HUES48 (cell line): ENCODE measurements at regions not wholly inside any gene's neighbourhood (a gene's known extent, or its start where the extent isn't known, plus 50 kb on each side); places are given as distances from the start of the nearest gene placed in this dataset.
"Not testable (repeated sequence)": the region's sequence is repeated elsewhere in the genome, so short reads cannot be mapped to it uniquely, and the experiment has no call there.

Experiments used
- H3K27ac ChIP-seq: one replicate; pipeline ENCODE4 v1.7.0; 2013; ENCODE audit warnings: low read depth, low read length, inconsistent platforms
- H3K27me3 ChIP-seq: 2 replicates; pipeline ENCODE4 v1.6.1; 2013; ENCODE audit warnings: mild to moderate bottlenecking, low read length; ENCODE audit not compliant: control insufficient read depth, insufficient read depth
- H3K36me3 ChIP-seq: 2 replicates; pipeline ENCODE4 v1.6.1; 2013; ENCODE audit warnings: low read length; ENCODE audit not compliant: control insufficient read depth, insufficient read depth
- H3K4me1 ChIP-seq: 2 replicates; pipeline ENCODE4 v1.6.1; 2013; ENCODE audit warnings: mild to moderate bottlenecking, low read length; ENCODE audit not compliant: control insufficient read depth, insufficient read depth
- H3K4me3 ChIP-seq: 2 replicates; pipeline ENCODE4 v1.5.1; 2013; ENCODE audit warnings: mild to moderate bottlenecking, low read depth, low read length
- H3K9ac ChIP-seq: 2 replicates; pipeline ENCODE4 v1.6.1; 2013; ENCODE audit warnings: mild to moderate bottlenecking, low read depth, low read length, moderate library complexity
- H3K9me3 ChIP-seq: 2 replicates; pipeline ENCODE4 v1.6.1; 2013; ENCODE audit warnings: low read length; ENCODE audit not compliant: control insufficient read depth, insufficient read depth

DNA sequence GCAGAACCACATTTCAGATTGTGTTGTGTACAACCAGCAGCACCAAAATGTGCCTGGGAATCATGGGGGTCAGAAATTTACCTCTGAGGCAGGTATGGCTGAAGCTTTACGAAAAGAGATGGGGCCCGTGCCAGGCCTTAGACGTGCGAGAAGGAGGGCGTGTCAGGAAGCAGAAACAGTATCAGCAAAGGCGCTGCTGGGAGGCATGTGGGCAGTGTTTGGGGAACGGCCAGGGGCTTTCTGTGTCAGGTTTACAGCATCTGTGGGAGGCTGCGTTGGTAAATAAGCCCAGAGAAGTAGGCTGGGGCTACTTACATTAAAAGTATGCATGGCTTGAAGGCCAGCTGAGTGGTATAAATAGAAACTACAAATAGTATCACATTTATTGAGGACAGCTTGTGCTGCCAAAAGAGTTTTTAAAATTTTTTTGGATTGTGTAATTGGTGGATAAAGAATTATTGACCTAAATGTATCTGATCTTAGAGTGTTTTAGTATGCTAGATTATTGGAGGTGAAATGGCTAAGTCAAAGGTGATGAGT lies 120.5 kb upstream of the SIMC1 start:
- not testable (repeated sequence) for H3K9ac ChIP-seq, H3K36me3 ChIP-seq, H3K27me3 ChIP-seq, H3K4me1 ChIP-seq, H3K4me3 ChIP-seq, H3K9me3 ChIP-seq, H3K27ac ChIP-seq

DNA sequence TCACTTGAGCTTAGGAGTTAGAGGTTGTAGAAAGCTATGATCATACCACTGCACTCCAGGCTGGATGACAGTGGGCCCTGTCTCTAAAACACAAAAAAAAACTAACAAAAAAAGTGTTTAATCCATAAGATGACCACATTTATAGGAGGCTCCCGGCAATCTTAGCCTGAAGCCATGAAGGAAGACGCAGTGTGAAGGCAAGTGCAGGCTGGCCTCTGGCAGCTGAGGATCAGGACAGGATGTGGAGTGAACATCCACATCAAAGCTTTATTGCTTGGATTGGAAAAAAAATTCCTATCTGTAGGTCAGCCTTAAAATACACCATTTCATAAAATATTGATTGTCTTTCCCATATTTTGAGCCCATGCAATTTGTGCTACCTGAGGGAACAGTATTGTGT lies 115.9 kb upstream of the SIMC1 start:
- not testable (repeated sequence) for H3K9ac ChIP-seq, H3K36me3 ChIP-seq, H3K4me1 ChIP-seq, H3K27ac ChIP-seq, H3K27me3 ChIP-seq, H3K9me3 ChIP-seq, H3K4me3 ChIP-seq

DNA sequence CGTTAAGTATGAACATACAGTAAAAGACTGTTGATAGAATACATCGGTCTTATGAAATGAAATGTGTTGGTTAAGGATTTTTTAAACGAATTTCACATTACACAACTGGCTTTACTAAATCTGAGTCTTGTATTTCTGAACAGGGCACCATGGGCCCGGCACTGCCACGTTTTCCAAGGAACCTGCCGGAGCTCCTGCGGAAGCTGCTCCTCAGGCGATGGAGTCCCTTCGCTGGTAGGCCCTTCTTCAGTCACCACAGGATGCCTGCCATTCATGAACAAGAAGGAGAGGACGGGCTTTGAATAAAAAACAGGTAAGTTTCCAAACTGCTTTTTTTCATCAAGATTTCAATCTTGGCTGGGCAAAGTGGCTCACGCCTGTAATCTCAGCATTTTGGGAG lies 114.1 kb upstream of the SIMC1 start:
- not testable (repeated sequence) for H3K27ac ChIP-seq, H3K4me3 ChIP-seq, H3K36me3 ChIP-seq, H3K4me1 ChIP-seq, H3K27me3 ChIP-seq, H3K9me3 ChIP-seq, H3K9ac ChIP-seq

DNA sequence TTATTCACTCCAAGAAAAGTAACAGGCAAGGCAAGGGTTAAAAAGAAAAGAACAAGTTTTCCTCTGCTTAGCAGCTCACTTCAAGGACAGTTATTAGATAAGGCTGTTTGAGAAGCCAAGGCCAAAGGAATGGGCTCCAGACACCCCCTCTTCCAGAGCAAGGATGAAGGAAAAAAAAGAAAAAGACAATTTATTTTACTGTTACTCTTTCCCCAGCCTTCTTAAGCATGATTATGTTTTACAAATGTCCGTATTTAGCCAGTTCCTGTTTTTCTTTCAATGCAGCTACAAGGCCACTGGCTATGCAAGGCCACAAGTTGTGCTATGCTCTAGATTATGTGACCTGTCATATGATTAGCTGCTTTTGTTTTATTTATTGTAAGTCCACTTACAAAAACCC lies 106.5 kb upstream of the SIMC1 start:
- Histone ChIP-seq H3K36me3 (no peaks in the 10 kb centered on the region), H3K9me3 (no peaks in the 10 kb centered on the region), H3K4me3 (no peak overlapping the region), H3K4me1 (peaks cover 5% of the 10 kb centered on the region; the same call in 1 of the 2 replicates), H3K27me3 (peaks cover 30% of the 10 kb centered on the region), H3K9ac (no peak overlapping the region), H3K27ac (no peak overlapping the region)

DNA sequence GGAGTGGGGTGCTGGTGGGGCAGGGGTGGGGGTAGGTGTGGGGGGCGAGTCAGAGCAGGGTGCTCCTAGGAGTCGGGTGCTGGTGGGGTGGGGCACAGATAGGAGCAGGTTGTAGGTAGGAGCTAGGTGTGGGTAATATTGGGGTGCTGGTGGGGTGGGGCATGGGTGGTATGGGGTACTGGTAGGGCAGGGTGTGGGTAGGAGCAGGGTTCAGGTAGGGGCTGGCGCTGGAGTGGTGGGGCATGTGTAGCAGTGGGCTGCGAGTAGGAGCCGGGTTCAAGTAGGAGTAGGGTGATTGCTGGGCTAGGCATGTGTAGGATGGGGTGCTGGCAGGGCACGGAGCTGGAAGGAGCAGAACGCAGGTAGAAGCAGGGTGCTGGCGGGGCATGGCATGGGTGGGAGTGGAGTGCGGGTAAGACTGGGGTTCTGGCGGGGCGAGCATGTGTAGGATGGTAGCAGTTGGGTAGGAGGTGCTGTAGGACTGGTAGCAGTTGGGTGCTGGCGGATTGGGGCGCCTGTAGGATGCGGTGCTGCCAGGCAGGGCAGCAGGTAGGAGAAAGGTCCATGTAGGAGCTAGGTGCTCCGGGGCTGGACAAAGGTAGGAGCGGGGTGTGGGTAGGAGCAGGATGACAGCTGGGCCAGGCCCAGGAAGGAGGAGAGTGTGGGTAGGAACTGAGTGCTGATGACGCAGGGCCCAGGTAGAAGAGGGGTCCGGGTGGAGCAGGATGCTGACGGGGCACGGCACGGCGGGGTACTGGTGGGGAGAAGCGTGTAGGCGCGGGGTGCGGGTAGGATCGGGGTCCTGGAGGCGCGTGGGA lies 105.5 kb upstream of the SIMC1 start:
- Histone ChIP-seq H3K36me3 (no peaks in the 10 kb centered on the region), H3K27ac (no peak overlapping the region), H3K4me1 (peaks cover 5% of the 10 kb centered on the region; the same call in 1 of the 2 replicates), H3K9ac (no peak overlapping the region), H3K27me3 (peaks cover 30% of the 10 kb centered on the region), H3K4me3 (peak overlapping the region; percentile 64; the same call in 1 of the 2 replicates), H3K9me3 (no peaks in the 10 kb centered on the region)

DNA sequence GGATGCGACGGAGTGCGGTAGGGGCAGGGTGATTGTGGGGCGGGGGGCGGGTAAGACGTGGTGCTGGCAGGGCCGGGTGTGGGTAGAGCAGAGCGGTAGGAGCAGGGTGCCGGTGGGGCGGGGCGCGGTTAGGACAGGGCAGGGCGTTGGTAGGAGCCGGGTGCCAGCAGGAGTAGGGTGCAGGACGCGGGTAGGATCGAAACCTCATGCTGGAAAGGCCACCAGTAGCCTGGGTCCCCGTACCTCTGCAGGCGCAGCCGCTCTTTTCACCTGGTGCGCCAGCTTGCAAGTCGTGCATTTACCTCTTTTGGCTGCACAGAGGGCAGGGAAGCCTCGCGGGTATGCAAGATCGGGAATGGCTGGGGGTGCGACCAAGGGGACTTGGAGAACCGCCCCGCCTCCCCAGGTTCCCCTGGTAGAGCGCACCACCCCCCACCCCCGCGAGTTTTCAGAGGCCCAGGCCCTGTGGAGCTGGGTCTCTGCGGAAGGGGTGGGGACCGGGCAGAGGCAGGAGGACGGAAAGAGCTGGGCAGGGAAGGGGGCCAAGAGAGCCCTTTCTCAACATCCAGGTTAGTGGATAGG lies 104.8 kb upstream of the SIMC1 start:
- Histone ChIP-seq H3K9ac (no peak overlapping the region), H3K27me3 (peaks cover 30% of the 10 kb centered on the region), H3K9me3 (no peaks in the 10 kb centered on the region), H3K27ac (no peak overlapping the region), H3K4me3 (peak overlapping the region; percentile 64), H3K4me1 (peaks cover 5% of the 10 kb centered on the region; the same call in 1 of the 2 replicates), H3K36me3 (no peaks in the 10 kb centered on the region)

DNA sequence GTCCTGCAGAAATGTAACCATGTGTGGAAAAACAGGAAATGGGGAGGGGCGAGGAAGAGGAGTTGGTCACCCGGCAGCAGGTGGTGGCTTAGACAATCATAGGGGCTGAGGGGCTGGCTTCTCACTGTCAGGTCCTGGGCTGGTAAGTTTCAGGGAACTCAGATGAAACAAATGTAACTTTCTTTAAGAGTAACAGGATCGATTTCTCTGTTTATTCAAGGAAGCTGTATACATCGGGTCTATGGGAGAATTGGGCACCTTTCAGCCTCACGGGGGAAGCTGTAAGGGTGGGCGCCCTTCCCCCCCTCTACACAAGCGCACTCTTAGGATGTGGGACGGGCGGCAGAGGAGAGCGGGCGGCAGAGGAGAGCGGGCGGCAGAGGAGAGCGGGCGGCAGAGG lies 104.3 kb upstream of the SIMC1 start:
- H3K4me1 ChIP-seq, result peaks cover 5% of the 10 kb centered on the region; the same call in 1 of the 2 replicates
- H3K27ac ChIP-seq, result no peak overlapping the region
- no peak overlapping the region for H3K9ac ChIP-seq
- H3K9me3 ChIP-seq, result no peaks in the 10 kb centered on the region
- H3K36me3 ChIP-seq, result no peaks in the 10 kb centered on the region
- H3K4me3 ChIP-seq, result peak overlapping the region; percentile 64
- H3K27me3 ChIP-seq, result peaks cover 30% of the 10 kb centered on the region

DNA sequence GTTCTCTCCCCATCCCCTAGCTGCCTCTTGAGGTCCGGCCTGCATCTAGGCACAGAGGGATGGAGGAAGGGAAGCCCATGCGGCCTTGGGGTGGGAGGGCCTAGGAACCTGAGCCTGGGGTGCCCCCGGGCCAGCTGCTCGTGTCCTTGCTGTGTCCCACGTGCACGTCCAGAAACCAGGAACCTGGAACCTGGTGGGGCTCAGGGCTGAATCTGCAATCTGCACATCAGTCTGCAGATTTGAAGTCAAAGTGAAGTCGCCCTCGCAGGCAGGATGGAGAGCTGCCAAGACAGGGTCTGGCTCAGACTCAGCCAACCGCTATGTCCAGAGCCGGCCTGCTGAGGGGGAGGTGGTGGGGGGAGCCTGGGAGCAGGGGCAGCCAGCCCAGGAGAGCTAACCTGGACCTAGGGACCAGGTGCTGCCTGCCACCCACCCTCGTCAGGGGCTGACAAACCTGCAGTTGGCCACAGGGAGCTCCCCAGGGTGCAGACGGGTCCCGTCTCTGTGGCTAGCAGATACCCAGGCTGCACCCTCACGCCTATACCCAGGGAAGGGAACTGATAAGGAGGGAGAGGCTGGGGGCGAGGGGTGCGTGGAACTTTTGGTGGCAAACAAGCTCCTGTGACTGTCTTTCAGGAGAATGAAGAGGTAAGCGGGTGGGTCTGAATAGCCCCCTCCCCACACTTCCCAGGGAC lies 103.5 kb upstream of the SIMC1 start:
- H3K9me3 ChIP-seq, result no peaks in the 10 kb centered on the region

DNA sequence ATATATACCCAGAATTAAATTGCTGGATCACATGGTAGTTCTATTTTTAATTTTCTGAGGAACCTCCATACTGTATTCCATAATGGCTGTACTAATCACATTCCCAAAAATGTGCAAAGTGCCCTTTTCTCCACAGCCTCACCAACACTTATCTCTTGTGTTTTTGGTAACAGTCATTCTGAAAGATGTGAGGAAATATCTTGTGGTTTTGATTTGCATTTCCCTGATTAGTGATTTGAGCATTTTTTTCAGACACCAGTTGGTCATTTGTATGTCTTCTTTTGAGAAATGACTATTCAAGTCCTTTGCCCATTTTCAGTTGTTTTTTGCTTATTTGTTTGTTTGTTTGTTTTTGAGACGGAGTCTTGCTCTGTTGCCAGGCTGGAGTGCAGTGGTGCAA lies 98.1 kb upstream of the SIMC1 start:
- not testable (repeated sequence) for H3K36me3 ChIP-seq, H3K4me3 ChIP-seq, H3K4me1 ChIP-seq, H3K9me3 ChIP-seq, H3K27me3 ChIP-seq, H3K27ac ChIP-seq, H3K9ac ChIP-seq

More for the DNA sequence above, 103.5 kb upstream of the SIMC1 start:
- peaks cover 30% of the 10 kb centered on the region for H3K27me3 ChIP-seq
- peaks cover 5% of the 10 kb centered on the region; the same call in 1 of the 2 replicates for H3K4me1 ChIP-seq
- no peak overlapping the region for H3K27ac ChIP-seq
- H3K9ac ChIP-seq, result no peak overlapping the region
- no peaks in the 10 kb centered on the region for H3K36me3 ChIP-seq
- H3K4me3 ChIP-seq, result peak overlapping the region; percentile 41; the same call in 1 of the 2 replicates

DNA sequence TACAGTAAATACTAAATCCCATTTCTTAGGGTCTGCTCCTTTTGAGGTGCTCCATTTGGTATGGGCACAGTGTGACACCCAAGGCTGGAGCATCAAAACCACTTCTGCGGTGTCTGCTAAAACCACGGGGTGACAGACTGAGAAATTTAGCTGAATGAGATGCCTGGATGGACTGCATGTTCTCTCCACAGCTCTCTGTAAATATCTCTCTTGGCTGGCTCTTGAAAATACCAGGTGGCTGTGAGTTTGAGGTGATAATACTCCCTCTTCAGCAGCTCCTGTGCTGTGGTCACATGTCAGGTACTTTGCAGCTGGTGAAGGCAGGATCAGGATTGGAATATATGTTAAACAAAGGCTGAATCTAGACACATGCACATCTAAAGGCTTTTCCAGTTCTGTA lies 93.7 kb upstream of the SIMC1 start:
- no peaks in the 10 kb centered on the region for H3K27me3 ChIP-seq
- H3K4me1 ChIP-seq, result no peaks in the 10 kb centered on the region
- no peak overlapping the region for H3K4me3 ChIP-seq
- no peaks in the 10 kb centered on the region for H3K36me3 ChIP-seq
- no peaks in the 10 kb centered on the region for H3K9me3 ChIP-seq
- no peak overlapping the region for H3K27ac ChIP-seq
- H3K9ac ChIP-seq, result no peak overlapping the region

DNA sequence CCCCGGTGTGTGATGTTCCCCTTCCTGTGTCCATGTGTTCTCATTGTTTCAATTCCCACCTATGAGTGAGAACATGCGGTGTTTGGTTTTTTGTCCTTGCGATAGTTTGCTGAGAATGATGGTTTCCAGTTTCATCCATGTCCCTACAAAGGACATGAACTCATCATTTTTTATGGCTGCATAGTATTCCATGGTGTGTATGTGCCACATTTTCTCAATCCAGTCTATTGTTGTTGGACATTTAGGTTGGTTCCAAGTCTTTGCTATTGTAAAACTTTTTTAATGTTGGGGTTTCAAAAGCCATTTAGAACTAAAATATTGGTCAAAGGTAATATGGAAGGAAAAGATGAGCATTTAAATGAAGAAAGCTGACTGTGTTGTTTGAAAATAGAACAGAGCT lies 88.3 kb upstream of the SIMC1 start:
- H3K27ac ChIP-seq, H3K27me3 ChIP-seq, H3K36me3 ChIP-seq, H3K9me3 ChIP-seq, H3K9ac ChIP-seq, H3K4me3 ChIP-seq: not testable (repeated sequence)
- H3K4me1 ChIP-seq, result peaks cover 15% of the 10 kb centered on the region
